Left renal pelvis (tissue), 4 donors: ENCODE measurements at regions not wholly inside any gene's neighbourhood (a gene's known extent, or its start where the extent isn't known, plus 50 kb on each side); places are given as distances from the start of the nearest gene placed in this dataset.
"Not testable (repeated sequence)": the region's sequence is repeated elsewhere in the genome, so short reads cannot be mapped to it uniquely, and the experiment has no call there.

ENCODE experiments used
- DNase-seq, 4 donors: peaks; one replicate each; pipeline ENCODE4 v3.0.0-alpha.2; 2013; ENCODE audit warnings: low read depth in 4 of 4, low spot score in 3 of 4

GRCh38 chrX:3512150-3512549 lies 165.7 kb upstream of the MXRA5 start:
- DNase-seq: not testable (repeated sequence)

- no peak for DNase-seq
Measured at GRCh38 chrX:3509934-3510333, 163.5 kb upstream of the MXRA5 start.

GRCh38 chrX:3504916-3505315 lies 158.5 kb upstream of the MXRA5 start:
- DNase-seq: no peak

GRCh38 chrX:3501833-3502535 lies 155.5 kb upstream of the MXRA5 start:
- no peak for DNase-seq

GRCh38 chrX:3495836-3496769 lies 149.7 kb upstream of the MXRA5 start:
- not testable (repeated sequence) for DNase-seq

- no peak for DNase-seq
Measured at GRCh38 chrX:3493605-3494004, 147.2 kb upstream of the MXRA5 start.

- no peak for DNase-seq
Measured at GRCh38 chrX:3485727-3486126, 139.3 kb upstream of the MXRA5 start.

- no peak for DNase-seq
Measured at GRCh38 chrX:3479026-3479425, 132.6 kb upstream of the MXRA5 start.

GRCh38 chrX:3476973-3477372 lies 130.5 kb upstream of the MXRA5 start:
- DNase-seq: no peak

- DNase-seq: not testable (repeated sequence)
Measured at GRCh38 chrX:3470211-3470679, 123.8 kb upstream of the MXRA5 start.

- DNase-seq: no peak
Measured at GRCh38 chrX:3468031-3468430, 121.6 kb upstream of the MXRA5 start.

- DNase-seq: no peak
Measured at GRCh38 chrX:3465017-3465416, 118.6 kb upstream of the MXRA5 start.

- DNase-seq: no peak
Measured at GRCh38 chrX:3462166-3462508, 115.7 kb upstream of the MXRA5 start.

GRCh38 chrX:3461397-3462165 lies 115.1 kb upstream of the MXRA5 start:
- no peak for DNase-seq

GRCh38 chrX:3455796-3456195 lies 109.3 kb upstream of the MXRA5 start:
- no peak for DNase-seq

GRCh38 chrX:3451571-3451970 lies 105.1 kb upstream of the MXRA5 start:
- peak in 1 of 4 donors; percentile 2 for DNase-seq

- no peak for DNase-seq
Measured at GRCh38 chrX:3450881-3451570, 104.6 kb upstream of the MXRA5 start.

- DNase-seq: no peak
Measured at GRCh38 chrX:3449287-3449686, 102.8 kb upstream of the MXRA5 start.

GRCh38 chrX:3448563-3448962 lies 102.1 kb upstream of the MXRA5 start:
- DNase-seq: no peak

GRCh38 chrX:3445806-3446490 lies 99.5 kb upstream of the MXRA5 start:
- DNase-seq: no peak
